HUDEP-2 (cell line): ENCODE measurements at regions not wholly inside any gene's neighbourhood (a gene's known extent, or its start where the extent isn't known, plus 50 kb on each side); places are given as distances from the start of the nearest gene placed in this dataset.
A peak's percentile ranks its signal among the peaks of the same experiment; 100 is the strongest.

Experiments
- DNase-seq, 76 experiments: peaks; one replicate each; lab custom pipeline; 2025; ENCODE audit not compliant: unreplicated experiment in 76 of 76; lab: John Stamatoyannopoulos, UW

GRCh38 chr1:218633238-218633988, 288.3 kb downstream of the TGFB2 start:
- no peak for DNase-seq

- DNase-seq, result no peak
Observed at GRCh38 chr1:218634212-218634611, 289.1 kb downstream of the TGFB2 start.

DNA sequence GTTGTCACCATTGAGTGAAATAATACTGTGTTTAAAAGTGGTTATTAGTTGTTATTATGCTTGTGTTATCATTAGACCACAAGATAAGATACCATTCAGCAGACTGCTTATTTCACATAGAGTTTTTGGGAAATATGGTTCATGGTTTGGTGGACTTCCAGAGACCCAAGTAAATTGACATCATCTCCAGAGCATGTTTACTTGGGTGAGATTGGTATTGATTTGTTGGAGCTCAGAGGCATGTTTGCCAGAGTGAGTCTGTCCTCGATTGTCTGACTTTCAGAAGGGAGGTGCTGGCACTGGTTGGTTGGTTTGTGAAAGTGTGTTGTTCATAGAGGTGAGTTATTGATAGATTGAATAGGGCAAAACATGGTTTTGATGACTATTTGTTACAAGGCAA, 291.4 kb downstream of the TGFB2 start:
- DNase-seq, result no peak

GRCh38 chr1:218640173-218640572, 295.0 kb downstream of the TGFB2 start:
- no peak for DNase-seq

GRCh38 chr1:218642033-218642948, 297.2 kb downstream of the TGFB2 start:
- DNase-seq, result no peak

DNA sequence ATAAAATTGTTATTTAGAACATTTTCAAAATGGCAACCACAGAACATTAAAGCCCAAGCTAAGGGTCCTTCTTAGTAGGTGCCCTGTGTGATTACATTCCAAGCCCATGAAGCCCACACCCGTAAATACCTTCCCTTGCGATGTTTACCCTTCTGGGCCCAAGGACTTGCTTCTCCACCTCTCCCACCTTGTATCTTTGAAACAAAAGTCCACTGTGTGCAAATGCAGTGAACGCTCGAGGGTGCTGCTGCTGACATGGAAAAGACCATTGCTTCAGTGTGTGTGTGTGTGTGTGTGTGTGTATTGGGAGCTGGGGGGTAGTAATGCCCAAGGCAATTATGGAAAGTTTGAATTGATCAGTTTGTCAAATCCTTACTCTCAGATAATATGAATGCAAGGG, 298.1 kb downstream of the TGFB2 start:
- no peak for DNase-seq

DNA sequence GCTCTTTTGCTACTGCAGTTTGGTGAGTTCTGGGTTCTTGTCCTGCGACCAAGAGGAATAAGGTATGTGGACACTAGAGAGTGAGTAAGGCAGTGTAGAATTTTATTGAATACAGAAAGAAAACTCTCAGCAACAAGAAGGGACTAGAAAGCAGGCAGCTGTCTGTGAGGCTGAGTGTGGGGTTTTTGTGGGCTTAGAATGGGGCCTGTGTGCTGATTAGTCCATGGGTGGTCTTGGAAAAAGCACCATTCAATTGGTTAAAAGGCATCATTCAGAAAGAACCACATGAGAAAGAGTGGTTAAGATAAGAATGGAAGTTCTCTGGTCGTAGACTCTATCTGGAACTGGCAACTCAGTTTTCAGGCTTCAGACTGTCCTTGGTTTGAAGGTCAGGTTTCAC, 298.8 kb downstream of the TGFB2 start:
- no peak for DNase-seq

GRCh38 chr1:218646288-218646687, 301.2 kb downstream of the TGFB2 start:
- no peak for DNase-seq

GRCh38 chr1:218656301-218657037, 311.3 kb downstream of the TGFB2 start:
- DNase-seq, result peak in 1 of 76 experiments; percentile 1

DNA sequence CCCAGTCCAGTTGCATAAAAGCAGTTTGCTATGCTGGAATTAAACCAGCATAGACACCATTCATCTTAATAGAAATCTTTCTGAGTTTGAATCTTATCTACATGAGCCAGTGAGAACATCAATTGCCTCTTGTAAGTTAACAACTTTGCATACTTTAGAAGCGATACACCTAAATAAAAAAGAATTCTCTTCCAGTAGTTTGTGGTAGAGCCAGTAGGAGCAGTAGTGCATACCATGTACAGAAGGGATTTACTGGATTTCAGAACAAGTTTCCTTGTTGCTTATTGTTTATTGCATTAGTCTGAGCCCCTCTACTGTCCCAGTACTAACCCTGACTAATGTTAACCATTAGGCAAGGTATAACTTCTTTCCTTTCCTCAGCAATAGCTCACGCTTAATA, 313.1 kb downstream of the TGFB2 start:
- DNase-seq, result no peak

DNA sequence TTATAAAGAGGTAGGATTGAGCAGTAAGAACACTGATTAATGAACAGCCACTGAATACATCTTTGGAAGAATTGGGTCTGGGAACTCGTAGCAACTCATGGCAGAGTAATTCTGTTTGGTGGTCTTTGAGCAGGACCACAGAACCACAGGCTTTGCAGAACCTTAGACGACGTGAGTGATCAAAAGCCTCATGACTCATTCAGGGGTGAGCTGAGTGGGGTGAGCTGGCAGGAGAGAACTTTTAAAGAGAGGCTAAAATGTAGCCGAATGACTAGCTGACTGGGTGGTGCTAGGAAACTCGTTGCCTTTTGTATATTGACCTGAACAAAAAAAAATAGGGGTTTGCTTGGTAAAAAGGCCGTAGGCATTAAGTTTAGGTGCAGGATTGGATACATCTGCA, 313.8 kb downstream of the TGFB2 start:
- DNase-seq, result no peak

GRCh38 chr1:218659911-218660677, 315.0 kb downstream of the TGFB2 start:
- DNase-seq, result no peak

DNA sequence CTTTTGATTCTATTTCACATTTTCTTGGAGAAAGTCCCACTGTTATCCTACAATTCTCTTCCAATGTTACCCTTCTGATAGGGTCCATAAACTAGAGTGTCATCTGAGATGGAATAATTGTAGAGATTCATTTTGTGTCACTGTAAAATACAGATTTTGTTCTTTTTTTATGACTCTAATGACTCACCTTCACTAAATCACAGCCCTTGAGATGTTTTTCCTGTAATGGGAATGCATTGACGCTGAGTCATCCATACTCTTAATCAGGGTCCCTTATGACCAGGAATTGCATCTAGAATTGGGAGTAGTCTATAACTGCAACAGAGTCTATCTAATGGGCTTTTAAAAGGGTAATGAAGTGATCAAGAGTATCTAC, 315.5 kb downstream of the TGFB2 start:
- no peak for DNase-seq

GRCh38 chr1:218661411-218661810, 316.3 kb downstream of the TGFB2 start:
- no peak for DNase-seq

DNA sequence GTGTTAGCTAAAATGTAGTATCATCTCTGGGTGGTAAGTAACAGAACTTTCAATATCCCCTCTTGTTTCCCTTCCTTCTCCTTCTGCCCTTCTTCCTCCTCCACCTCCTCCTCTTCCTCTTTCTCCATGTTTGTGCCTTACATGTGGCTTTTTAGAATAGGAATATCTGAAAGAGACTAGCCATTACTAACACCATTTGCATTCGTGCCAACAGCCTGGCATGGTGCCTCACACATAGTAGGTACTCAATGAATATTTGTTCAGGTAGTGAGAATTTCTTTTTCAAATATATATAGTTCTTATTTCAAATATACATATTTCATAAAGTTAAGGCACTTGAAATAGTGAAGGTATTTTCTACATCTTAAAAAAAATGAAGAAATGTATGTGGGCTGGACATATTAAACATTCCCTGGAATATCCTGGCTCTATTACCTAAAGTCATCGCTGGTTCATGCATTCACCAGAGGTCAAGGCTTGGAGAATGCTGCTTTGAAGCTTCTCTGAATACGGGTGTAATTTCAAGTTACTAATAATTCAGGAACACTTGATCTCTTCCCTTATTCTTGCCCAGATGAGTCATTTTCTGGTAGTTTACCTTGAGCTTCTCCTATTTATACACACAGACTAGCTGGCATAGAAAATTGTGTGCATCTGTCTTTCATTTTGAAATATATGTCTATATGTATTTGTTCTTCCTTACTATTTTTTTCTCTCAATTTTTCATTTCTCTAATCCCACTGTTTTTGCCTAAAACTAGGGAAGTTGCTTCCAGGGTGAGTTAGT, 319.4 kb downstream of the TGFB2 start:
- DNase-seq, result no peak

DNA sequence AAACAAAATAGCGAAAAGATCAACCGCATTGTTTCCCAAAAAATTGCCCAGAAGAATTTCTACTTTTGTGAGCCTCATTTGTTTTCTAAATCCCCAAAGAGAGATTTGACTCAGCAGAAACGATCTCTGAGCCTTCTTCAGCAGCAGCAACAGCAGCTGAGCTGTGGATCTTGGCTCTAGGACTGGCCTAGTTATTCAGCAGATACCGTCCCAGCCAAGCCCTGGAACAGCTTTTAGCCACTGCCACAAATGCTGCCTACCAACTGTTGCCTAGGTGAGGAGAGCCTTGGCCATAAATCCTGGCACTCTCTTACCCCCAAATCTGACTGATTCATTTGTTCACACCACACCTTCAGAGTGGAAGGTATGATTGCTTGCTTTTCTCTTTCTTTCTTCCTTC, 320.1 kb downstream of the TGFB2 start:
- DNase-seq, result no peak

DNA sequence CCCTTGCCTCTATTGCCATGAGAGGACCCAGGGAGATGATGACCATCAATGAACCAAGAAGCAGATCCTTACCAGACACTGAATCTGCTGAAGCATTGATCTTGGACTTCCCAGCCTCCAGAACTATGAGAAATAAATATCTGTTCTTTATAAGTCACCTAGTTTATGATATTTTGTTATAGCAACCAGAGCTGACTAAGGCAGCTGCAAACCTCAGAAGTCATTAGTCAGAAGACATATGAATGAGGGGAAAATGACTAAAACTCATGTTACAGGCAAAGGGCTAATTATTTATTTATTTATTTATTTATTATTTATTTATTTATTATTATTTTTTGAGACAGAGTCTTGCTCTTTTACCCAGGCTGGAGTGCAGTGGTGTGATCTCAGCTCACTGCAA, 321.1 kb downstream of the TGFB2 start:
- DNase-seq, result no peak

GRCh38 chr1:218667781-218668516, 322.8 kb downstream of the TGFB2 start:
- no peak for DNase-seq

GRCh38 chr1:218669431-218669830, 324.3 kb downstream of the TGFB2 start:
- no peak for DNase-seq
